HG02884 (cell line): ENCODE measurements at regions not wholly inside any gene's neighbourhood (a gene's known extent, or its start where the extent isn't known, plus 50 kb on each side); places are given as distances from the start of the nearest gene placed in this dataset.
A peak's percentile ranks its signal among the peaks of the same experiment; 100 is the strongest.

ENCODE experiments used
- ATAC-seq: cut with Tn5 transposase; IDR thresholded peaks from one replicate; pipeline ENCODE4 v1.9.1; 2021; ENCODE audit warnings: mild to moderate bottlenecking, moderate library complexity; ENCODE audit not compliant: unreplicated experiment

GRCh38 chr4:137212601-137213000 is 319.7 kb downstream of the PCDH18 start:
- no peak for ATAC-seq

DNA sequence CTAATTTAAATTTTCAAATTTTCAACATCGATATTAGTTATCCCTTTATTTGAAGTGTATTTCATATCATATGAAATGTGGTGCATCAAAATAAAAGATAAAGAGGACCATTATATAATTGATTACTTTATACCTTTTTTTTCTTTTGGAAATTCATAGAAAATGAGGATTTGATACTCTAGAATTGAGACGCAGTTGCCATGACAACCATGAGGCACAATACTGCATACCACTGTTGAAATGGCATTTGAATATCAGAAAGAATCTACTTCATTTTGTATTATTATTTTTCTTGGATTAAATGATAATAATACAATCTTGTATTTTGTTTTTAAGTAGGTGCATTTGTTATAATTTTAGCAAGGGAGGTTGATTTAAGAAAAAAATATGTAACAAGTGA is 323.1 kb downstream of the PCDH18 start:
- ATAC-seq = no peak

DNA sequence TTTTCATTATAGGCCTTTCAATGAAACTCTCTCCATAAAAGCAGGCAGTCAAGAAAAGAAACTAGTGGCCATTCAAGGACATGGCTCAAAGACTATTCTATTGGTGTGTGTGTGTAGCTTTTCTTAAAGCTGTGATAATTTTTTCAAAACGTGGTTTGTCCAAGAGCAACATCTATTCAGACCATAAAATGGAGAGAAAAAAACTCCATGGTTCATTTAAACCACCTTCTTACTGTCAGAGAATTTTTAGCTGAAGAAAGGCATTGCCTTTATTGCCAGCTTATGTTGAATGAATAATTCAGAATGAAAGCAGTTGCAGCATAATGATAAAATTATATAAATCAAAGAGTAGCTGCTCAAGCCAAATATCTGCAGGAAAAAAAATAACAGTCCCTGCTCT is 325.5 kb downstream of the PCDH18 start:
- no peak for ATAC-seq

DNA sequence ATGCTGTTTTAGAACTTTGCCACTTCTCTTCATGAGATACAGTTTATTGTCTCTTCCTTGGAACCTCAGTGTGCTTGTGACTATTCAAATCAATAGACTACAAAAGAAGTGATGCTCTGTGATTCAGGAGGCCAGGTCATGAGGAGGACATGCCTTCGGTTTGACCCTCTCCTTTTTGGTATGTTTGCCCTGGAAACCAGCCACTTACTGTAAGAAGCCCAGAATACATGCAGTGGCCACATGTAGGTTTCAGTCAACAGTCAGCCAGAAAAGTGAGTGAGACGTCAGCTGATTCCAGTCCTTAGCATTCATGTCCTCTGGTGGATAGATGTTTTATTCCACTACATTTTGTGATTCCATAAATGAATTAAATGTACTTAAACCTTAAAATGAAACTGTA is 328.7 kb downstream of the PCDH18 start:
- no peak for ATAC-seq

DNA sequence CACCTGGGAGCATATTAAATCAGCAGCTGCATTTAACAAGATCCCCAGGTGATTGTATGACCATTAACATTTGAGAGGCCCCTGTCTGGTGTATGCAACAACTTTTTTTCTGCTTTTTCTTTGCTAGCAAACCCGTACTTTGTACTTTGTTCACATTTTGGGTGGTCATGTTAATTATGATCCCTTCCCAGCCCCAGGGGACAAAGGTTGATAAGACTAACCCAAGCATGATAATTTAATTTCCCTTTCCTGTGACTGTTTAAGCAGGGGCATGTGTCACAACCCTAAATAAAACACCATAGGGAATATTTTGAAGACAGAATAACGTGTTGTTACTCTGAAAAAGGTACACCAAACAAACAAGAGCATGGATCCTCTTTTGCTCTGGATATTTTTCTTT is 332.0 kb downstream of the PCDH18 start:
- ATAC-seq = no peak

- ATAC-seq = no peak
Measured at GRCh38 chr4:137198791-137199190, 333.5 kb downstream of the PCDH18 start.

- ATAC-seq = no peak
Measured at GRCh38 chr4:137194670-137195069, 337.6 kb downstream of the PCDH18 start.

DNA sequence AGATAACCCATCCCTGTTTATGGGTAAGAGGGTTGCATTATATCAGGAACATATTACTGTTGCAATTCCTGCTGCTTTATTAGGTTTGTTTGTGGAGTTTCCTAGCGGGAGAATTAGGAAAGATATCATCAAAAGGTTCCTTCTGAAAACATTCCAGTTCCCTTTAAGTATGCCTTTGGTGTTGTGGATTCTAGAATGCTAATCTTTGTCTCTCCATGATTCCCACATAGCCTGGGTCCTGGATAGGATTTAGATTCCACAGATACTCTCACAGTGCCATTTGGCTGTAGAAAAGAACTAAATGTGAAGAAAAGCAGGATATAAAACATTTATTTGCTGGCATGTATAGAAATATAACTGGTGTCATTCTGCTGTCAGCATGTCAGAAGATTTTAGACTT is 338.7 kb downstream of the PCDH18 start:
- ATAC-seq = no peak

DNA sequence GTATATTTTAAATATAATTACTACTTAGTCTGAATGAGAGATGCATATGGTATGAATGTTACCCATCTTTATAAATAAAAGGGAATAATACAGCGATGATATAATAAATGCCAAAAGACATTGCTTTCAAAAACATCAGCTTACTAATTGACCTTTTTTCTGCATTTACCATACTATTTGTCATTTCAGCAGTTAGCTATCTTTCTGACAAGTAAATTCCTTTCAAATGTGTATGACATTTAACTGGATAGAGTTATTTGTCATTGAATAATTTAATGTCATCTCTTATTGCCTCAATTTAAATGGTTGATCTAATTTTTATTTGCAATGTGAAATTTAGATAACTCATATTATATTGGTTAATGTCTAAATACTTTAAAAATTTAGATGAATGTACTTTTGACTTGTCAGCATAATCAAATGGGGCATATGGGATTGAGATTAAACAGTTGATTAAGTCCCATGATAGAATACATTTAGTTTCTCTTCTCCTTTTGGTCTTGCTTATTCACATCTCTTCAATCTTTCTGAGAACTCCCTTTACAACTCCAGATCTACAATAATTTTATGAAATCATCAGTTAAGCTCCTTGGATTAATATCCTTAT is 350.9 kb downstream of the PCDH18 start:
- ATAC-seq = no peak

DNA sequence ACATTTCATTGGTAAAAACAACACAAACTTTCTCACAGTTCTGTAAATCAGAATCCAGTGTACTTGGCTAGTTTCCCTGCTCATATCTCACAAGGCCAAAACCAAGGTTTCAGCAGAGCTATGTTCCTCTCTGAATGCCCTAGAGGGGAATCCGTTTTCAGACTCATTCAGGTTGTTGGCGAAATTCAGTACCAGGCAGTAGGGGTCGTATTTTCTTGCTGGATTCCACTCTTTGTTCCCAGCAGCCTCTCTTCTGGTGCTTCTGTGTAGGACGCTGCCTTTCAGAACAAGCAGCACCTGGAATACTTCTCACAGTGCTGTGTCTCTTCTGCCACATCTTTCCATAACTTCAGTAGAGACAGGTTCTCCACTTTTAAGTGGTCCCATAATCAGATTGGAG is 351.9 kb downstream of the PCDH18 start:
- no peak for ATAC-seq

- ATAC-seq = no peak
Measured at GRCh38 chr4:137156807-137157206, 375.5 kb downstream of the PCDH18 start.

- ATAC-seq = no peak
Measured at GRCh38 chr4:137156054-137156453, 376.2 kb downstream of the PCDH18 start.

GRCh38 chr4:137131201-137131600 is 401.1 kb downstream of the PCDH18 start:
- no peak for ATAC-seq

GRCh38 chr4:137129845-137130244 is 402.4 kb downstream of the PCDH18 start:
- ATAC-seq = no peak

DNA sequence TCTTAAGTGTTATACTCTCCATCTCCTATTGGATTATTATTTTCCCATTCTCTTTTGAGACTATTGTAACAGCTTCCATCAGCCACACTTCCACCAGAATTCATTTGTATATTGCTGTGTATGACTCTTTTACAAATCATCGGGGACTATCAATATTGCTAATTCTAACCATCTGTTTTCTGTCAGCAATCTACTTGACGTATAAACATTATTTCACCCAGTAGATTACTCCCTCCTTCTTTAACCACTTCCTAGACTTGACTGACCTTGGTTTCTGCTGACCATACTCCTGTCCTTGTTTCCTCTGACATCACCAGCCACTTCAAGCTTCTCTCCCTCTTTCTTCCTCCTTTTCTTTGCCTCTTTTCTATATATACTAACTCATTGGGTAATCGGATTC is 402.9 kb downstream of the PCDH18 start:
- no peak for ATAC-seq

- no peak for ATAC-seq
Measured at GRCh38 chr4:137125011-137125410, 407.3 kb downstream of the PCDH18 start.

GRCh38 chr4:137124278-137124932 is 407.9 kb downstream of the PCDH18 start:
- ATAC-seq = peak; percentile 87

- ATAC-seq = no peak
Measured at GRCh38 chr4:137122876-137123275, 409.4 kb downstream of the PCDH18 start.

DNA sequence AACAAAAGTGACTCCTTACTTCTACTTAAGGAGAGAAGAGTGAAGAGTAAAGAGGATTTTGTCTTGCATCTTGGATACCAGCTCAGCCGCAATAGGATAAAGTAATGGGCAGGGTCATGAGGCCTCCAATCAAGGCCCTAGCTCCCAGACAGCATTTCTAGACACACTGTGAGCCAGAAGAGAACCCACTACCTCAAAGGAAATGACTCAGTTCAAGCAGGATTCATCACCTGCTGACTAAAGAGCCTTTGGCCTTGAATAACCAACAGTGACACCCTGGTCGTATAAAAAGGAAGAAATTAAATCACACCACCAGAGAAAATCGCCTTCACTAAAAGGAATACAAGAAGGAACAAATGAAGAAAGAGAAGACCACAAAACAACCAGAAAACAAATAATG is 416.1 kb downstream of the PCDH18 start:
- ATAC-seq = no peak

- no peak for ATAC-seq
Measured at GRCh38 chr4:137106733-137107132, 425.6 kb downstream of the PCDH18 start.

GRCh38 chr4:137106287-137106686 is 426.0 kb downstream of the PCDH18 start:
- no peak for ATAC-seq

DNA sequence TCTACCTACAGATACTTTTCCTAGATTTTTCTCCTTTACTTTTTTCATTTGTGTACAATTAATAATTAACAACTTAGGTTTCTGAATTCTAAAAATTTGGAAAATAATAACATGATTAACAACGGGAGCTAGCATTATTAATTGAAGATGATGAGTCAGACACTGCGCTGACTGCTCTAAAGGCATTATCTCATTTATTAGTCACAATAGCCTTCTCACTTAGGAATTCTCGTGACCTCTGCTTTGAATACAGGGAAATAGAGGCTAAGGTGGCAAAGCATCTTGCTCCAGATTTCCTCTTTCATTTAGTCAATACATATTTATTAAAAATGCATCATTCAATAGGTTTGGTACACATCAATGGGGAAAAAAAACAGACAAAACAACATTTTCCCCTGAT is 441.3 kb downstream of the PCDH18 start:
- no peak for ATAC-seq

DNA sequence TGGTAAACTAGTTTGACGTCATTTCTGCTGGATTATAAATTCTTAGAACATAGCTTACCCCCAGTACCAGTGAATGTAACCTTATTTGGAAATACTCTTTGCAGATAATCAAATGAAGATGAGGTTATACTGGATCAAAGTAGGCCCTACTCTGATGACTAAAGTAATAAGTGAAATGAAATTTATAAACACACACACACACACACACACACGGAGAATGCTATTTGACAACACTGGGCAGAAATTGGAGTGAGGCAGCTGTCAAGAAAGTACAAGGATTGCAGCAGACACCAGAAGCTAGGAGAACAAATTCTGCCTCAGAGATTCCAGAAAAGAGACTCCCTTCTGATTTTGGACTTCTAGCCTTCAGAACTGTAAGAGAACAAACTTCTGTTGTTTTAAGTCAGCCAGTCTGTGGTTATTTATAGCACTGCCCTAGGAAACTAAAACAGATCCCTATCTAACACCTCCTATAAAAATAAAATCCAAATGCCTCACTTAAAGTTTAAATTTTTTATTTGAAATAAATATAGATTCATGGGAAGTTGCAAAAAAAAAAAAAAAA is 448.6 kb downstream of the PCDH18 start:
- ATAC-seq = no peak
